BLaER1 (cell line): ENCODE measurements at regions not wholly inside any gene's neighbourhood (a gene's known extent, or its start where the extent isn't known, plus 50 kb on each side); places are given as distances from the start of the nearest gene placed in this dataset.

Experiments
- H3K27ac ChIP-seq: shearing (Covaris generic); formaldehyde crosslinking; 2 replicates; pipeline ENCODE4 v1.8.1; 2022
- H3K27me3 ChIP-seq: shearing (Covaris generic); formaldehyde crosslinking; 2 replicates; pipeline ENCODE4 v1.8.1; 2022
- H3K36me3 ChIP-seq: shearing (Covaris generic); formaldehyde crosslinking; 2 replicates; pipeline ENCODE4 v1.8.1; 2022
- H3K4me1 ChIP-seq: shearing (Covaris generic); formaldehyde crosslinking; 2 replicates; pipeline ENCODE4 v1.8.1; 2022
- H3K4me2 ChIP-seq: shearing (Covaris generic); formaldehyde crosslinking; 2 replicates; pipeline ENCODE4 v1.8.1; 2022
- H3K4me3 ChIP-seq: shearing (Covaris generic); formaldehyde crosslinking; 2 replicates; pipeline ENCODE4 v1.8.1; 2022
- H3K9ac ChIP-seq: shearing (Covaris generic); formaldehyde crosslinking; 2 replicates; pipeline ENCODE4 v1.8.1; 2022
- H3K9me3 ChIP-seq: shearing (Covaris generic); formaldehyde crosslinking; 2 replicates; pipeline ENCODE4 v1.8.1; 2022
- H4K20me1 ChIP-seq: shearing (Covaris generic); formaldehyde crosslinking; 2 replicates; pipeline ENCODE4 v1.8.1; 2022
- Cebpa-rat ChIP-seq: shearing (Covaris generic); IDR thresholded peaks from 2 replicates; pipeline ENCODE4 v1.8.1; 2022

DNA sequence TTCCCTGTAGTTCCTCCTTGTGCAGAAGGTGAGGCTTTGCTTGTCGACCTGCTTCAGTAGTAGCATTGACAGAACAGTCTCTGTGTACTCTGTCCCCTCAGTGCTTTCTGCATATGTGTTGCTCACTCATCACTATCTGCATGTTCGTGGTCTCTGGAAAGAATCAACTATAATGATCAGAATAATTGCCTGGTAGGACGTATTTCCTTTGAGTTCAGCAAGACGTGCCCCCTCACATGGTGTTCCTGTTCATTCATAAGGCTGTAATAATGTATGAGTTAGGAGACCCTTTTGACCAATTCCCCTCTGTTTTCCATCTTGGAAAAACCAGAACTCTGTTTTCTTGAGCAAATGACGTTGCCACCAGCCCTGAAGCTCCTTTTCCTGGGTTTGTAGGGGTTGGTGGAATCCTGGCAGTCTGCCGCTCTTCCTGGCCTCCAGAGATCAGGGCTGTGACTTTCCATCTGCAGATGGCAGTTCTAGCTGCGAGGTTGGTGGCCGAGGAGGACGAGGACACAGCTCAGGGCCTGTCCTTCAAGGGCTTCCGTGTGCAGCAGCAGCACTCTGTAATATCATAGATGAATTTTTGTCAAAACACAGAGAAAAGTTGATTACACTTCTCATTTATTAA, 61.9 kb downstream of the EXOSC2 start:
- Histone ChIP-seq H3K4me2 (peak overlapping the region; percentile 18), H3K27ac (peak overlapping the region; percentile 35; the same call in 1 of the 2 replicates), H3K9ac (no peak overlapping the region)

DNA sequence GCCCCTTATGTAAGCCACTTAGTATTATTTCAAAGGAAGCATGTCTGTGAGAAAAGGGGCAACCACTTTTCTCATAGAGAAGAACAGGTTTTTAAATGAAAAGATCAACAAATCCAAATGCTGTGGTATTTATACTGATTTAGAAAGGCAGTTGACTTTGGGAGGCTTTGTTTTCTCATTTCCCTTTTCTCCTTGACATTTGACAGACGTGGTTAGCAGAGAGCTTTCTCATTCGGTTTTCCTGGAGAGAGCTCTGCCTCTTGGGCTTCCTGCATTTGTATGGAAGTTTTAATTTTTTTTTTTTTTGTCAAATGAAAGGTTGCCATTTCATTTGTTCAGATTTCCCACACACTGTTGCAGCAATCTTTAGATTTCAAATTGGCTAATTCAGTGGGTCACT, 62.5 kb downstream of the EXOSC2 start:
- Histone ChIP-seq H3K4me2 (peak overlapping the region; percentile 18), H3K4me1 (peaks cover 25% of the 10 kb centered on the region), H3K9me3 (no peaks in the 10 kb centered on the region), H3K9ac (no peak overlapping the region), H3K4me3 (no peak overlapping the region), H3K27me3 (no peaks in the 10 kb centered on the region), H3K27ac (no peak overlapping the region; the same call in 1 of the 2 replicates), H4K20me1 (peaks cover 21% of the 10 kb centered on the region; the same call in 1 of the 2 replicates), H3K36me3 (no peaks in the 10 kb centered on the region)
- no peak for TF ChIP-seq Cebpa-rat

More for the DNA sequence above, 61.9 kb downstream of the EXOSC2 start:
- Histone ChIP-seq H3K36me3 (no peaks in the 10 kb centered on the region), H3K9me3 (no peaks in the 10 kb centered on the region), H3K27me3 (no peaks in the 10 kb centered on the region), H4K20me1 (peaks cover 21% of the 10 kb centered on the region; the same call in 1 of the 2 replicates), H3K4me3 (no peak overlapping the region), H3K4me1 (peaks cover 25% of the 10 kb centered on the region)
- TF ChIP-seq Cebpa-rat = no peak

DNA sequence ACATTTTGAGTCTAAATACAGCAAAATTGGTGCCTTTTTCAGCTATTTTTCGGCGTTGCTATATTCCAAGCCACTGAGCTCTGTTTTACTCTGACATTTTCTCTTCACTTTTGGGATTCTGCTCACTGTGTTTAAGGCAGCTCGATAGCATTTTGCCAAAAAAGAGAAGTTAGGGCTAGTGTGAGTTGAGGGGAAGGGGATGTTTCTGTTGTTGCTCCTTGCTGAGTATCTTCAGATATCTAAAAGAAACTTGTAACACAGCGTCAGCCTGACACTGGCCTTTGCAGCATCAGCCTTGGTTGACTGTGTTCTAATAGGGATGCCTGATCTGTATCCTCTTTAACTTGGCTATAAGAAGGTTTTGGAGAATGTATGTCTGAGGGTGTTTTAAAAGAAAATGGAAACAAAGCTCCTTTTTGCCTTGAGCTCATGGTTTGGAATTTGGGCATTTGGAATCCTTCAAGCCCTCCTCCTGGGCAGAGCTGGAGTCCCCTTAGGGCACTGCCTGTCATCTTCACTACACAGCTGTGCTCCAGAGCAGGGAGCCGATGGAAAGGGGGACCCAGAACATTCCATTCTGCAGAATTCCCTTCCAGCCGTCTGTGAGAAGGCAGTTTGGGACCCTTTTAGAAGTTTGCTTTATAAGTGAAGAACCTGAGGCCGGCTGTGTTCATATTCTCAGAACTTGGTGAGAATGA, 63.0 kb downstream of the EXOSC2 start:
- peak overlapping the region; percentile 18; the same call in 1 of the 2 replicates for H3K4me2 ChIP-seq
- no peaks in the 10 kb centered on the region for H3K36me3 ChIP-seq
- TF ChIP-seq Cebpa-rat = no peak
- H3K27me3 ChIP-seq = no peaks in the 10 kb centered on the region
- H4K20me1 ChIP-seq = peaks cover 21% of the 10 kb centered on the region; the same call in 1 of the 2 replicates
- H3K9me3 ChIP-seq = no peaks in the 10 kb centered on the region
- peaks cover 25% of the 10 kb centered on the region for H3K4me1 ChIP-seq
- H3K4me3 ChIP-seq = no peak overlapping the region
- no peak overlapping the region for H3K27ac ChIP-seq
- no peak overlapping the region for H3K9ac ChIP-seq

DNA sequence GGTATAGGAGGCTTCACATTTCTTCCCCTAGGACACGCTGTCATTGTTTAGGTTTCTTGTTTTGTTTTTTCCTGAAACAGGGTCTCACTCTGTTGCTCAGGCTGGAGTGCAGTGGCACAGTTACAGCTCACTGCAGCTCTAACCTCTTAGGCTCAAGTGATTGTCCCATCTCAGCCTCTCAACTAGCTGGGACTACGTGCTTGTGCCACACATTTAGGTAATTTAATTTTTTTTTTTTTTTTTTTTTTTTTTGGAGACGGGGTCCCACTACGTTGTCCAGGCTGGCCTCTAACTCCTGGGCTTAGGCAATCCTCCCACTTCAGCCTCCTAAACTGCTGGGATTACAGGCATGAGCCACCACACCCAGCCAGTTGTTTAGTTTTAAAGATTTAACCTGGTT, 66.2 kb downstream of the EXOSC2 start:
- Histone ChIP-seq H3K36me3 (no peaks in the 10 kb centered on the region), H3K9ac (no peak overlapping the region)
- no peak for TF ChIP-seq Cebpa-rat

DNA sequence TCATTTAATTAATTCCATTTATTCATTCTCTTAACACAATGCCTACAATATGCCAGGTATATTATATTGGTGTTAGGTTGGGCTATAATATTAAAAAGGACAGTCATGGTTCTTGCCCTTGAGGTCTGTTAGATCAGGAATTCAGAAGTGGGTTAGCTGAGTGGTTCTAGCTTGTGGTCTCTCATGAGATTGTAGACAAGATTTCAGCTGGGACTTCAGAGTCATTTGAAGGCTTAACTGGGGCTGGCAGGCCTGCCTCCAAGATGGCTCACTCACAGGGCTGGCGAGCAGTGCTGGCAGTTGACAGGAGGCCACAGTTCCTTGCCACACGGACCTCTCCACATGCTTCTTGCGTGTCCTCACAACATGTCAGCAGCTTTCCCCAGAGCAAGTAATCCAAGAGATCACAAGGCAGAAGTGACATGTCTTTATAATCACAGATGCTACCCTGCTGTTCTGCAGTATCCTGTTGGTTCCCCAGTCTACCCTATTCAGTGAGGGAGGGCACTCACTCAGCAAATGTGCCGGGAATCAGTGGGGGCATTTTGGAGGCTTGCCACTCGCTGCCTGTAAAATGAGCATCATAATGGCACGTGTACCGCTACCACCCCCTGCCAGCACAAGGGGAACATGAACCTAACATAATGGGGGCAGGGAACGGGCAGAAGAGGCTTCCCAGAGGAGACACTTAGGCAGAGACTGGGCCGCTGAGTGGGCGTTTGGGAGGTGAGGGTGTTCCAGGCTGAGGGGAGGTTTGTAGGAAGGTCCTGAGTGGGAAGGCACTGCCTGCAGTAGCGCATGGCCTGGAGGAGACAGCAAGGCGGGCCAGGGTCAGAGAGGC, 70.0 kb downstream of the EXOSC2 start:
- H4K20me1 ChIP-seq = peaks cover 33% of the 10 kb centered on the region
- H3K4me2 ChIP-seq = no peak overlapping the region
- H3K4me3 ChIP-seq = no peak overlapping the region
- no peak overlapping the region for H3K27ac ChIP-seq
- H3K4me1 ChIP-seq = peaks cover 45% of the 10 kb centered on the region
- no peaks in the 10 kb centered on the region for H3K36me3 ChIP-seq
- no peaks in the 10 kb centered on the region for H3K27me3 ChIP-seq
- no peak overlapping the region for H3K9ac ChIP-seq
- no peaks in the 10 kb centered on the region for H3K9me3 ChIP-seq
- TF ChIP-seq Cebpa-rat = no peak

More for the DNA sequence above, 66.2 kb downstream of the EXOSC2 start:
- no peak overlapping the region for H3K27ac ChIP-seq
- H3K4me1 ChIP-seq = peaks cover 28% of the 10 kb centered on the region
- no peak overlapping the region for H3K4me2 ChIP-seq
- no peaks in the 10 kb centered on the region for H3K27me3 ChIP-seq
- no peak overlapping the region for H3K4me3 ChIP-seq
- no peaks in the 10 kb centered on the region for H3K9me3 ChIP-seq
- peaks cover 34% of the 10 kb centered on the region for H4K20me1 ChIP-seq

DNA sequence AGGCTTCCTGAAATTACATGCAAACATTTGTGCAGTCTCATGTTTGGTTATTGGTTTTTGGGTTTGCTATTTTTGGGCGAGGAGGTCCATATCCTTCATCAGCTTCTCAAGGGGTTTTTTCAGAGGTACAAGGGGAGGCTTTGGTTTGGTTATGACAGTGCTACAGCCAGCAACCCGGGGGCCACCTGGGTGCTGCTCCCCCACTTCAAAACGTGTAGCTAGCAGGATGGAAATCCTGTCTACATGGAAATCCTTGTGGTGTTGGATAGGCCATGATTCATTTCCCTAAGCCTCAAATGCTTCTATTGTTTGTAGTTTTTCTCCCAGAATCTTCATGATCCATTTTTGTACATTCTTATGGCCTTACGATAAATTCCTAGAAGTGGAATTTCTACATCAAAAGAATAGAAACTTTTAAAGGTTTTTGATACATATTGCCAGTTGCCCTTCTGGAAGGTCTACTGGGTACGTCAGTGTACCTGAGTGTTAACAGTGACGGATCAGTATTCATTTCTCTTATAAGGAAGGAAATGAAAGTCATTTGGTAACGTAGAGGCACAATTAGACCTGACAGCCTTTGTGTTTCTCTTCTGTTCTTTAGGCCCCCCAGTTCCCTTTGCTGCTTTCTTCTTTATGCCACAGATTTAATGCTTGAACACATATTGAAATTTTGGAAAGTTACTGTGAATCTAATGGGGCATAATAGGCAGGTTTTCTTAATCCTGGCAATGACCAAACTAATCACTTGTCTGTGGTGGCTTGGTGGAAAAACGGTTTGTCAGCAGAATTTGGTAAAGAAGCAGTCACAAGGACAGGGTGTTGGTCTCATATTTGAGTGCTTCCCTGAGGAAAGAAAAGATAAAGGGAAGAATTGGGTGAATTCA, 69.7 kb upstream of the ABL1 start:
- Histone ChIP-seq H3K4me1 (peaks cover 45% of the 10 kb centered on the region), H3K9ac (no peak overlapping the region), H3K9me3 (no peaks in the 10 kb centered on the region), H3K4me3 (no peak overlapping the region), H3K27ac (no peak overlapping the region), H3K27me3 (no peaks in the 10 kb centered on the region), H3K36me3 (no peaks in the 10 kb centered on the region), H3K4me2 (peak overlapping the region; percentile 41; the same call in 1 of the 2 replicates), H4K20me1 (peaks cover 46% of the 10 kb centered on the region)
- no peak for TF ChIP-seq Cebpa-rat

DNA sequence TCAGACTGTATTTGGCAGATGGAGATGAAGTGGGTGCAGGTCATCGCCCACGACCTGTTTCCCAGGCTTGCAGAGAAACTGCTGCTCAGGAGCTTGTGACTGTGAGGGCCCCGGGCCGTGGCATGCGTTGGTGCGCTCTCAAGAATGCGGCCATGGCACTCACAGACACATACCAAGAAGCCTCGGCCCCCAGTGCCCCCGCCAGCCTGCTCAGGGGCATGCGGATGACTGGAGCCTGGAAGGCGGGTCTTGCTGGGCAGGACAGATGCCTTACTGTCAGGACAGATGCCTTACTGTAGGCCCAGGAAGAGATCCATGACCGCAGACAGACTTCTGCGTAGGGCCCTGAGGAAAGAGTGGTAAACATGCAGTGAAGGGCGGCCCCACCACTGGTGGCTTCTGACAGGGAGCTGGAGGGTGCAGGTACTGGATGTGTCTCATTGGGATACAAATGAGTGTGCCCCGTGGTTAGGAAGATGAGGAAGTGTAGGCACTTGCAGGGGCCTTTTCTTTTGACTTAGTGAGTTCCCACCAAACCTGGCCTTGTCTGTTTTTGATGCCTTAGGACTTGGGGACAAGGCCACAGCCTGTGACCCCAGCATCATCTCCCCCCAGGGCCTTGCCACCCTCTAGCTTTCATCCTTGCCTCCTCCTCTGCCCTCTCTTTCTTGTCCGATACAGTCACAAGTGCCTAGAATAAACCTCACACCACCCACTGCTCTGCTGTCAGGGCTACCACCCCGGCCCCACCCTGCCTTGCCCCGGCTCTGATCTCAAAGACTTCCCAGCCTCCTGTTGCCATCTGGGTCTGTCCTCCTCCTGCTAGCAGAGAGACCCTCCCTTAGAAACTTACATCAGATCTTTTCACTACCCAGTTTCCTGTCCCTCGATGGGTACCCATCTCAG, 68.8 kb upstream of the ABL1 start:
- Histone ChIP-seq H3K4me2 (no peak overlapping the region; the same call in 1 of the 2 replicates), H3K9ac (peak overlapping the region; percentile 14; the same call in 1 of the 2 replicates), H3K27ac (no peak overlapping the region), H3K9me3 (no peaks in the 10 kb centered on the region), H3K4me3 (no peak overlapping the region), H3K36me3 (no peaks in the 10 kb centered on the region), H4K20me1 (peaks cover 50% of the 10 kb centered on the region), H3K27me3 (no peaks in the 10 kb centered on the region), H3K4me1 (peaks cover 45% of the 10 kb centered on the region)
- no peak for TF ChIP-seq Cebpa-rat

DNA sequence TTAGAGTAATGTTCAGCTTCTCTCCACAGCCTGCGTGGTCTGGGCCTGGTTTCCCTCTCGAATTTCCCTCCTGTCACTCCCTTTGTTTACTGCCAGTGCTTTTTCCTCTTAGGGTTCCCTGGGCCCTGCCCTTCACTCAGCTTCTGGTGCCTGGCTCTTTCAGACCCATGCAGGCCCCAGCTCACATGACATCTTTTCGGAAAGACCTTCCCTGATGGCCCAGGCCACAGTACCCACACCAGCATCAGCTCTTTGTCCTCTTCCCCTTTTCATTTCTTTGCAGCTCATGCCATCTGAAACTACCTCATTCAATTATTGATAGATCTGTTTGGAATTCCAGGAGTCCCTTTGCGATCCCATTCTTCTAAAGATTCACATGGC, 68.1 kb upstream of the ABL1 start:
- no peak overlapping the region; the same call in 1 of the 2 replicates for H3K4me2 ChIP-seq
- peak overlapping the region; percentile 14; the same call in 1 of the 2 replicates for H3K9ac ChIP-seq
- no peaks in the 10 kb centered on the region for H3K9me3 ChIP-seq
- H3K4me3 ChIP-seq = no peak overlapping the region
- no peaks in the 10 kb centered on the region for H3K27me3 ChIP-seq
- H3K27ac ChIP-seq = no peak overlapping the region
- H4K20me1 ChIP-seq = peaks cover 50% of the 10 kb centered on the region
- H3K4me1 ChIP-seq = peaks cover 45% of the 10 kb centered on the region
- no peak for TF ChIP-seq Cebpa-rat
- no peaks in the 10 kb centered on the region for H3K36me3 ChIP-seq
